Suprapubic skin (tissue), 4 donors: ENCODE measurements at regions not wholly inside any gene's neighbourhood (a gene's known extent, or its start where the extent isn't known, plus 50 kb on each side); places are given as distances from the start of the nearest gene placed in this dataset.

ENCODE experiments used
- EP300 ChIP-seq: sonication (generic); formaldehyde crosslinking; IDR thresholded peaks from one replicate; pipeline ENCODE4 v1.6.1; 2017; ENCODE audit warnings: antibody characterized with exemption
- POLR2A ChIP-seq, 2 donors: fragments of 450-650 bp; IDR thresholded peaks; one replicate each; pipeline ENCODE4 v1.6.1; 2017; ENCODE audit warnings: antibody characterized with exemption in 2 of 2, mild to moderate bottlenecking in 2 of 2, moderate library complexity in 2 of 2
- POLR2AphosphoS5 ChIP-seq, 3 donors: sonication (generic); formaldehyde crosslinking; IDR thresholded peaks; one replicate each; pipeline ENCODE4 v1.6.1; 2017; ENCODE audit warnings: antibody characterized with exemption in 3 of 3
- TF ChIP-seq, protein P1 (sequence below), 2 donors: fragments of 200-600 bp in 1 of 2; fragments of 450-650 bp in 1 of 2; sonication (generic) in 1 of 2; IDR thresholded peaks; one replicate each; pipeline ENCODE4 v1.5.1; 2016 to 2019; ENCODE audit warnings: antibody characterized with exemption in 2 of 2, mild to moderate bottlenecking in 1 of 2, moderate library complexity in 1 of 2

- TF ChIP-seq, protein P1, sequence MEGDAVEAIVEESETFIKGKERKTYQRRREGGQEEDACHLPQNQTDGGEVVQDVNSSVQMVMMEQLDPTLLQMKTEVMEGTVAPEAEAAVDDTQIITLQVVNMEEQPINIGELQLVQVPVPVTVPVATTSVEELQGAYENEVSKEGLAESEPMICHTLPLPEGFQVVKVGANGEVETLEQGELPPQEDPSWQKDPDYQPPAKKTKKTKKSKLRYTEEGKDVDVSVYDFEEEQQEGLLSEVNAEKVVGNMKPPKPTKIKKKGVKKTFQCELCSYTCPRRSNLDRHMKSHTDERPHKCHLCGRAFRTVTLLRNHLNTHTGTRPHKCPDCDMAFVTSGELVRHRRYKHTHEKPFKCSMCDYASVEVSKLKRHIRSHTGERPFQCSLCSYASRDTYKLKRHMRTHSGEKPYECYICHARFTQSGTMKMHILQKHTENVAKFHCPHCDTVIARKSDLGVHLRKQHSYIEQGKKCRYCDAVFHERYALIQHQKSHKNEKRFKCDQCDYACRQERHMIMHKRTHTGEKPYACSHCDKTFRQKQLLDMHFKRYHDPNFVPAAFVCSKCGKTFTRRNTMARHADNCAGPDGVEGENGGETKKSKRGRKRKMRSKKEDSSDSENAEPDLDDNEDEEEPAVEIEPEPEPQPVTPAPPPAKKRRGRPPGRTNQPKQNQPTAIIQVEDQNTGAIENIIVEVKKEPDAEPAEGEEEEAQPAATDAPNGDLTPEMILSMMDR (IDR thresholded peaks at IDR 0.05) = no peak
- TF ChIP-seq POLR2A (IDR thresholded peaks at IDR 0.05) (no peak), POLR2AphosphoS5 (IDR thresholded peaks at IDR 0.05) (no peak), EP300 (no peak)
These were observed 520.8 kb downstream of the RNF144A start for GRCh38 chr2:7437716-7438632.
